ENCODE measurements at regions not wholly inside any gene's neighbourhood (a gene's known extent, or its start where the extent isn't known, plus 50 kb on each side); places are given as distances from the start of the nearest gene placed in this dataset.

DNA sequence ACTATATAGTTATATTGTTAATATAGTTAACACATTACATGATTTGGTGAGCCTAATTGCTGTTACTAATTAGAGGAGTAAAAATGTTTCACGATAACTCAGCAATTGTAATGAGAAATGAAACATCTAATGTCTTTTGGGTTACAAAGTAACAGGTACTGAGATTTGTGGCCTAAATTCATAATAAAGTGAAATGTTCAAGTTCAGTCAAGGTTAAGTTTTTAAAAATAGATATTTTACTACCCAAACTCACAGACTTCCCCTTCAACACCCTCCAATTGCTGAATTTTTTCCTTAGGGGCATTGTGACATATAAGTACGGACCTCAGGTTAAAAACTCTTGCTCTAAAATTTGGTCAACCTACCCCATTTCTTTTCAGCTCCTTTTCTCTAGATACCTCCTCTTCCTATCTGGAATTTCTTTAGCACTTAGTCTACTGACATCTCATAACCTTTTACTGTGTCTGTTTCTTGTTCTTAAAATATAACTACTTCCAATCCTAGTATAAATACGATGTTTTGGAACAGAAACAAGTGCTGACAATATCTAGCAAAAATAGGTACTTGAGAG lies 112.3 kb upstream of the PRSS16 start:
- H3K4me3 ChIP-seq (replicated peaks; ENCODE audit: insufficient read depth, low read length): no peak overlapping the region
- TF ChIP-seq GABPA (IDR thresholded peaks at IDR 0.05; ENCODE audit: low read depth): no peak
- TF ChIP-seq POLR2AphosphoS5 (IDR thresholded peaks at IDR 0.05; ENCODE audit: low read depth): no peak
- TF ChIP-seq SPI1 (IDR thresholded peaks at IDR 0.05; ENCODE audit: borderline replicate concordance, low read depth): no peak
- no peak for TF ChIP-seq CTCF (IDR thresholded peaks at IDR 0.05; ENCODE audit: insufficient read depth, low read length)
- H3K27me3 ChIP-seq (ENCODE audit: insufficient read depth, poor library complexity, severe bottlenecking): no peaks in the 10 kb centered on the region
- no peak for DNase-seq (ENCODE audit: low read depth in 1 of 2, low spot score in 1 of 2)
- peak overlapping the region; percentile 97 for H3K27ac ChIP-seq (replicated peaks)

GRCh38 chr6:27136077-27136644 lies 111.3 kb upstream of the PRSS16 start:
- Histone ChIP-seq H3K4me3 (replicated peaks; ENCODE audit: insufficient read depth, low read length) (no peak overlapping the region), H3K27ac (replicated peaks) (peak overlapping the region; percentile 92; the same call in 1 of the 2 replicates), H3K27me3 (ENCODE audit: insufficient read depth, poor library complexity, severe bottlenecking) (no peaks in the 10 kb centered on the region)
- no peak for DNase-seq (ENCODE audit: low read depth in 1 of 2, low spot score in 1 of 2)
- no peak for TF ChIP-seq GABPA (IDR thresholded peaks at IDR 0.05; ENCODE audit: low read depth)
- TF ChIP-seq POLR2AphosphoS5 (IDR thresholded peaks at IDR 0.05; ENCODE audit: low read depth): no peak
- TF ChIP-seq SPI1 (IDR thresholded peaks at IDR 0.05; ENCODE audit: borderline replicate concordance, low read depth): no peak
- no peak for TF ChIP-seq CTCF (IDR thresholded peaks at IDR 0.05; ENCODE audit: insufficient read depth, low read length)
- TF ChIP-seq, protein P1, sequence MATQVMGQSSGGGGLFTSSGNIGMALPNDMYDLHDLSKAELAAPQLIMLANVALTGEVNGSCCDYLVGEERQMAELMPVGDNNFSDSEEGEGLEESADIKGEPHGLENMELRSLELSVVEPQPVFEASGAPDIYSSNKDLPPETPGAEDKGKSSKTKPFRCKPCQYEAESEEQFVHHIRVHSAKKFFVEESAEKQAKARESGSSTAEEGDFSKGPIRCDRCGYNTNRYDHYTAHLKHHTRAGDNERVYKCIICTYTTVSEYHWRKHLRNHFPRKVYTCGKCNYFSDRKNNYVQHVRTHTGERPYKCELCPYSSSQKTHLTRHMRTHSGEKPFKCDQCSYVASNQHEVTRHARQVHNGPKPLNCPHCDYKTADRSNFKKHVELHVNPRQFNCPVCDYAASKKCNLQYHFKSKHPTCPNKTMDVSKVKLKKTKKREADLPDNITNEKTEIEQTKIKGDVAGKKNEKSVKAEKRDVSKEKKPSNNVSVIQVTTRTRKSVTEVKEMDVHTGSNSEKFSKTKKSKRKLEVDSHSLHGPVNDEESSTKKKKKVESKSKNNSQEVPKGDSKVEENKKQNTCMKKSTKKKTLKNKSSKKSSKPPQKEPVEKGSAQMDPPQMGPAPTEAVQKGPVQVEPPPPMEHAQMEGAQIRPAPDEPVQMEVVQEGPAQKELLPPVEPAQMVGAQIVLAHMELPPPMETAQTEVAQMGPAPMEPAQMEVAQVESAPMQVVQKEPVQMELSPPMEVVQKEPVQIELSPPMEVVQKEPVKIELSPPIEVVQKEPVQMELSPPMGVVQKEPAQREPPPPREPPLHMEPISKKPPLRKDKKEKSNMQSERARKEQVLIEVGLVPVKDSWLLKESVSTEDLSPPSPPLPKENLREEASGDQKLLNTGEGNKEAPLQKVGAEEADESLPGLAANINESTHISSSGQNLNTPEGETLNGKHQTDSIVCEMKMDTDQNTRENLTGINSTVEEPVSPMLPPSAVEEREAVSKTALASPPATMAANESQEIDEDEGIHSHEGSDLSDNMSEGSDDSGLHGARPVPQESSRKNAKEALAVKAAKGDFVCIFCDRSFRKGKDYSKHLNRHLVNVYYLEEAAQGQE (IDR thresholded peaks at IDR 0.05; ENCODE audit: insufficient replicate concordance, low read depth): no peak

- H3K27ac ChIP-seq (replicated peaks): peak overlapping the region; percentile 92
- peak in 1 of 2 experiments; percentile 26 for DNase-seq (ENCODE audit: low read depth in 1 of 2, low spot score in 1 of 2)
Observed at GRCh38 chr6:27136978-27137814, 110.3 kb upstream of the PRSS16 start.

More at GRCh38 chr6:27136978-27137814, 110.3 kb upstream of the PRSS16 start:
- Histone ChIP-seq H3K27me3 (ENCODE audit: insufficient read depth, poor library complexity, severe bottlenecking) (no peaks in the 10 kb centered on the region), H3K4me3 (replicated peaks; ENCODE audit: insufficient read depth, low read length) (no peak overlapping the region)
- TF ChIP-seq, protein P1 (IDR thresholded peaks at IDR 0.05; ENCODE audit: insufficient replicate concordance, low read depth): no peak
- TF ChIP-seq SPI1 (IDR thresholded peaks at IDR 0.05; ENCODE audit: borderline replicate concordance, low read depth) (no peak), CTCF (IDR thresholded peaks at IDR 0.05; ENCODE audit: insufficient read depth, low read length) (no peak), POLR2AphosphoS5 (IDR thresholded peaks at IDR 0.05; ENCODE audit: low read depth) (no peak), GABPA (IDR thresholded peaks at IDR 0.05; ENCODE audit: low read depth) (no peak)

Measured in HL-60 (cell line).